H9 (cell line): ENCODE measurements at regions not wholly inside any gene's neighbourhood (a gene's known extent, or its start where the extent isn't known, plus 50 kb on each side); places are given as distances from the start of the nearest gene placed in this dataset.

Experiments
- DNase-seq: peaks from one replicate; pipeline ENCODE4 v3.0.0-alpha.2; 2017
- H2AFZ ChIP-seq: one replicate; pipeline ENCODE4 v1.6.1; 2013; ENCODE audit warnings: mild to moderate bottlenecking, low read length, control low read depth, moderate library complexity
- H2AK5ac ChIP-seq: 2 replicates; pipeline ENCODE4 v1.6.1; 2013; ENCODE audit warnings: low read length, control low read depth, mixed read lengths; ENCODE audit not compliant: insufficient read length
- H2BK120ac ChIP-seq: one replicate; pipeline ENCODE4 v1.6.1; 2013; ENCODE audit warnings: low read depth, mild to moderate bottlenecking, low read length, control low read depth, inconsistent platforms; ENCODE audit not compliant: poor library complexity, severe bottlenecking
- H2BK12ac ChIP-seq: 2 replicates; pipeline ENCODE4 v1.6.1; 2013; ENCODE audit warnings: low read length, control low read depth, mixed read lengths, low read depth; ENCODE audit not compliant: insufficient read length
- H2BK15ac ChIP-seq: 2 replicates; pipeline ENCODE4 v1.6.1; 2013; ENCODE audit warnings: low read depth, low read length, control low read depth
- H2BK20ac ChIP-seq: one replicate; pipeline ENCODE4 v1.6.1; 2013; ENCODE audit warnings: low read depth, mild to moderate bottlenecking, low read length, control low read depth, inconsistent platforms; ENCODE audit not compliant: poor library complexity, severe bottlenecking
- H2BK5ac ChIP-seq: 2 replicates; pipeline ENCODE4 v1.6.1; 2013; ENCODE audit warnings: low read length, control low read depth, mixed read lengths; ENCODE audit not compliant: insufficient read length
- H3K14ac ChIP-seq: 2 replicates; pipeline ENCODE4 v1.6.1; 2013; ENCODE audit warnings: low read length, control low read depth; ENCODE audit not compliant: insufficient read depth
- H3K18ac ChIP-seq: 2 replicates; pipeline ENCODE4 v1.6.1; 2013; ENCODE audit warnings: low read depth, mild to moderate bottlenecking, mixed read lengths, low read length, control low read depth; ENCODE audit not compliant: insufficient read length
- H3K23ac ChIP-seq: 2 replicates; pipeline ENCODE4 v1.6.1; 2013; ENCODE audit warnings: low read length, control low read depth, mixed read lengths, low read depth; ENCODE audit not compliant: insufficient read length
- H3K23me2 ChIP-seq: 2 replicates; pipeline ENCODE4 v1.6.1; 2013; ENCODE audit warnings: low read depth, mild to moderate bottlenecking, mixed read lengths, low read length, control low read depth; ENCODE audit not compliant: insufficient read length, poor library complexity, severe bottlenecking
- H3K27ac ChIP-seq: 2 replicates; pipeline ENCODE4 v1.5.1; 2013; ENCODE audit warnings: low read length, control low read depth, mixed read lengths, low read depth; ENCODE audit not compliant: insufficient read length
- H3K27me3 ChIP-seq: 2 replicates; pipeline ENCODE4 v1.6.1; 2013; ENCODE audit warnings: low read length, control low read depth, inconsistent platforms; ENCODE audit not compliant: insufficient read depth
- H3K4ac ChIP-seq: 2 replicates; pipeline ENCODE4 v1.6.1; 2013; ENCODE audit warnings: low read depth, mild to moderate bottlenecking, control low read depth, inconsistent platforms, low read length, moderate library complexity
- H3K4me1 ChIP-seq: 2 replicates; pipeline ENCODE4 v1.6.1; 2013; ENCODE audit warnings: low read length, control low read depth, inconsistent platforms; ENCODE audit not compliant: insufficient read depth
- H3K4me2 ChIP-seq: 2 replicates; pipeline ENCODE4 v1.6.1; 2013; ENCODE audit warnings: low read length, control low read depth, mixed read lengths; ENCODE audit not compliant: insufficient read length, insufficient read depth
- H3K56ac ChIP-seq: 2 replicates; pipeline ENCODE4 v1.6.1; 2013; ENCODE audit warnings: low read depth, mild to moderate bottlenecking, mixed read lengths, low read length, control low read depth; ENCODE audit not compliant: insufficient read length
- H3K79me1 ChIP-seq: 2 replicates; pipeline ENCODE4 v1.6.1; 2013; ENCODE audit warnings: low read depth, mild to moderate bottlenecking, moderate library complexity, low read length, control low read depth, inconsistent platforms; ENCODE audit not compliant: insufficient read depth, poor library complexity, severe bottlenecking
- H3K79me2 ChIP-seq: 2 replicates; pipeline ENCODE4 v1.6.1; 2013; ENCODE audit warnings: low read length, control low read depth, inconsistent platforms; ENCODE audit not compliant: insufficient read depth
- H3K9ac ChIP-seq: 2 replicates; pipeline ENCODE4 v1.6.1; 2013; ENCODE audit warnings: low read length, control low read depth, mixed read lengths; ENCODE audit not compliant: insufficient read length; ENCODE audit errors: extremely low read depth
- H3K9me3 ChIP-seq: one replicate; pipeline ENCODE4 v1.6.1; 2013; ENCODE audit warnings: low read depth, low read length, inconsistent platforms; ENCODE audit not compliant: control insufficient read depth
- H3T11ph ChIP-seq: one replicate; pipeline ENCODE4 v1.6.1; 2013; ENCODE audit warnings: mild to moderate bottlenecking, low read length, control low read depth, inconsistent platforms
- H4K20me1 ChIP-seq: one replicate; pipeline ENCODE4 v1.6.1; 2013; ENCODE audit not compliant: control insufficient read depth, insufficient read length, insufficient read depth
- H4K5ac ChIP-seq: 2 replicates; pipeline ENCODE4 v1.6.1; 2013; ENCODE audit warnings: low read depth, mild to moderate bottlenecking, mixed read lengths, low read length, control low read depth; ENCODE audit not compliant: insufficient read length
- H4K8ac ChIP-seq: replicated peaks from 2 replicates; pipeline ENCODE4 v1.6.1; 2013; ENCODE audit warnings: low read length, control low read depth, mixed read lengths, low read depth; ENCODE audit not compliant: insufficient read length
- H4K91ac ChIP-seq: 2 replicates; pipeline ENCODE4 v1.6.1; 2013; ENCODE audit warnings: low read depth, mild to moderate bottlenecking, moderate library complexity, mixed read lengths, low read length, control low read depth; ENCODE audit not compliant: insufficient read length
- H3K27ac Mint-ChIP-seq, 3 experiments: 2 replicates in 2 of 3; 3 replicates in 1 of 3; pipeline ENCODE4 v1.8.0; 2020 to 2021; ENCODE audit warnings: mixed read lengths in 3 of 3, mild to moderate bottlenecking in 1 of 3, moderate library complexity in 1 of 3
- H3K27me3 Mint-ChIP-seq: 2 replicates; pipeline ENCODE4 v1.8.0; 2021; ENCODE audit warnings: low read depth, mild to moderate bottlenecking, moderate library complexity, mixed read lengths
- H3K36me3 Mint-ChIP-seq, 3 experiments: 2 replicates in 2 of 3; 3 replicates in 1 of 3; pipeline ENCODE4 v1.8.0; 2020 to 2021; ENCODE audit warnings: low read depth in 3 of 3, mixed read lengths in 3 of 3; ENCODE audit not compliant: insufficient read depth in 1 of 3
- H3K4me1 Mint-ChIP-seq, 2 experiments: 2 replicates each; pipeline ENCODE4 v1.8.0; 2020; ENCODE audit warnings: mixed read lengths in 2 of 2
- H3K4me3 Mint-ChIP-seq, 2 experiments: 2 replicates in 1 of 2; 3 replicates in 1 of 2; pipeline ENCODE4 v1.8.0; 2020 to 2021; ENCODE audit warnings: mild to moderate bottlenecking in 2 of 2, mixed read lengths in 2 of 2, moderate library complexity in 1 of 2
- H3K9me3 Mint-ChIP-seq, 2 experiments: 2 replicates in 1 of 2; 3 replicates in 1 of 2; pipeline ENCODE4 v1.8.0; 2020; ENCODE audit warnings: mild to moderate bottlenecking in 2 of 2, mixed read lengths in 2 of 2, moderate library complexity in 1 of 2
- CTCF ChIP-seq: fragments of 200-600 bp; sonication (generic); conservative IDR thresholded peaks from 3 replicates; pipeline ENCODE4 v1.8.0; 2021; ENCODE audit warnings: antibody characterized with exemption, mild to moderate bottlenecking
- WGBS: extraction: QIAGEN DNeasy Blood & Tissue Kit; methylation state at CpG from one replicate; pipeline ENCODE4 v1.1.7; 2013; ENCODE audit warnings: missing lambda C conversion rate, low lambda C conversion rate, mixed read lengths; ENCODE audit not compliant: insufficient read length; ENCODE audit errors: extremely low coverage; 5-methylcytosine and 5-hydroxymethylcytosine counted together

GRCh38 chr1:8249838-8250237 lies 68.1 kb upstream of the SLC45A1 start:
- H2AK5ac ChIP-seq: no peak overlapping the region
- no peak overlapping the region for H2AFZ ChIP-seq
- no peaks in the 10 kb centered on the region; the same call in 1 of the 2 replicates for H3K4me1 ChIP-seq
- H4K5ac ChIP-seq: no peak overlapping the region
- H3K27ac ChIP-seq: no peak overlapping the region
- H2BK12ac ChIP-seq: no peak overlapping the region
- H2BK20ac ChIP-seq: no peak overlapping the region
- no peak overlapping the region for H3K9ac ChIP-seq
- H3K18ac ChIP-seq: no peak overlapping the region
- no peaks in the 10 kb centered on the region for H3K79me1 ChIP-seq
- DNase-seq: no peak
- Mint-ChIP-seq H3K27ac (no peak overlapping the region), H3K9me3 (no peaks in the 10 kb centered on the region), H3K27me3 (no peaks in the 10 kb centered on the region), H3K4me1 (peaks cover 2 to 8% of the 10 kb centered on the region in 2 experiments; a peak in 3 of 4 replicates), H3K36me3 (no peaks in the 10 kb centered on the region), H3K4me3 (no peak overlapping the region)
- no peak overlapping the region for H4K91ac ChIP-seq
- no peaks in the 10 kb centered on the region for H3K9me3 ChIP-seq
- no peak overlapping the region for H3K14ac ChIP-seq
- no peak overlapping the region for H4K8ac ChIP-seq
- no peak overlapping the region for H3K56ac ChIP-seq
- no peak overlapping the region for H3T11ph ChIP-seq
- no peak overlapping the region for H2BK5ac ChIP-seq
- H3K23ac ChIP-seq: no peak overlapping the region
- no peaks in the 10 kb centered on the region for H3K23me2 ChIP-seq
- H2BK15ac ChIP-seq: no peak overlapping the region
- H3K4ac ChIP-seq: no peak overlapping the region
- no peak overlapping the region for H3K4me2 ChIP-seq
- H3K27me3 ChIP-seq: no peaks in the 10 kb centered on the region
- no peak overlapping the region for H2BK120ac ChIP-seq
- no peaks in the 10 kb centered on the region for H4K20me1 ChIP-seq
- WGBS: no CpG with 5 or more reads among the region's 4 CpGs
- no peaks in the 10 kb centered on the region for H3K79me2 ChIP-seq
- TF ChIP-seq CTCF: no peak
